Fibroblast of lung (primary cell): ENCODE measurements at regions not wholly inside any gene's neighbourhood (a gene's known extent, or its start where the extent isn't known, plus 50 kb on each side); places are given as distances from the start of the nearest gene placed in this dataset.

Experiments
- CTCF ChIP-seq, 2 donors: IDR thresholded peaks in 1 of 2; conservative IDR thresholded peaks in 1 of 2; 1 replicate in 1 of 2; 2 replicates in 1 of 2; pipeline ENCODE4 v1.5.1; 2011 to 2012; ENCODE audit warnings: low read length in 2 of 2, control low read depth in 1 of 2, inconsistent platforms in 1 of 2, low read depth in 1 of 2, mild to moderate bottlenecking in 1 of 2
- EZH2 ChIP-seq: IDR thresholded peaks from 2 replicates; pipeline ENCODE4 v1.5.1; 2012; ENCODE audit warnings: low read length, control low read depth, mild to moderate bottlenecking; ENCODE audit errors: missing control alignments

GRCh38 chrX:25869761-25870160 is 268.4 kb upstream of the MAGEB18 start:
- TF ChIP-seq CTCF (conservative IDR thresholded peaks at IDR 0.05 in 1 of 2, IDR thresholded peaks at IDR 0.05 in 1 of 2; ENCODE audit: low read depth in 1 of 2, low read length in 2 of 2) (no peak), EZH2 (no peak)
